Kidney (tissue), 13 donors: ENCODE measurements at regions not wholly inside any gene's neighbourhood (a gene's known extent, or its start where the extent isn't known, plus 50 kb on each side); places are given as distances from the start of the nearest gene placed in this dataset.

ENCODE experiments used
- DNase-seq, 5 donors: peaks; one replicate each; pipeline ENCODE4 v3.0.0-alpha.2; 2013 to 2020
- FAIRE-seq: peaks from 2 replicates; lab custom pipeline; 2012; peaks lifted over from hg19 to GRCh38; lab: Jason Lieb, UNC
- H3K27ac ChIP-seq, 2 donors: one replicate each; pipeline ENCODE4 v1.7.0; 2013; ENCODE audit warnings: low read depth in 2 of 2, low read length in 2 of 2, inconsistent platforms in 1 of 2
- H3K27me3 ChIP-seq: one replicate; pipeline ENCODE4 v1.7.1; 2013; ENCODE audit warnings: low read length, inconsistent platforms; ENCODE audit not compliant: control insufficient read depth, insufficient read depth
- H3K36me3 ChIP-seq, 3 donors: one replicate each; pipeline versions ENCODE4 v1.7.0 to v1.7.1; 2013; ENCODE audit warnings: low read length in 3 of 3, control low read depth in 1 of 3, inconsistent platforms in 1 of 3; ENCODE audit not compliant: insufficient read depth in 3 of 3, control insufficient read depth in 2 of 3
- H3K4me1 ChIP-seq, 3 donors: one replicate each; pipeline versions ENCODE4 v1.7.0 to v1.7.1; 2013; ENCODE audit warnings: low read length in 3 of 3, inconsistent platforms in 1 of 3, low read depth in 1 of 3; ENCODE audit not compliant: control insufficient read depth in 2 of 3, insufficient read depth in 2 of 3
- H3K4me3 ChIP-seq, 3 donors: one replicate each; pipeline versions ENCODE4 v1.7.0 to v1.8.1; 2013; ENCODE audit warnings: low read length in 3 of 3, control low read depth in 1 of 3, inconsistent platforms in 1 of 3
- H3K9ac ChIP-seq, 3 donors: one replicate each; pipeline versions ENCODE4 v1.7.0 to v1.7.1; 2013; ENCODE audit warnings: low read length in 3 of 3, control low read depth in 1 of 3, inconsistent platforms in 1 of 3
- H3K9me3 ChIP-seq, 3 donors: one replicate each; pipeline versions ENCODE4 v1.7.0 to v1.7.1; 2013; ENCODE audit warnings: low read length in 3 of 3, control low read depth in 1 of 3, inconsistent platforms in 1 of 3; ENCODE audit not compliant: control insufficient read depth in 2 of 3, insufficient read depth in 1 of 3
- intact Hi-C: fragments of 100-400 bp; cut with DNase I; formaldehyde crosslinking; loops from one replicate; pipeline ENCODE4 v1.11.1; 2022
- TF ChIP-seq, protein P1 (sequence below): IDR thresholded peaks from 3 replicates; pipeline ENCODE4 v1.5.1; 2012; ENCODE audit warnings: mild to moderate bottlenecking, moderate library complexity, borderline replicate concordance; ENCODE audit not compliant: insufficient read depth; ENCODE audit errors: extremely low read depth
- donor health status: control.
- donor health status: control.
- donor health status: control.
- donor health status: control.
- donor health status: control.
- donor health status: DM: yes; HTN: yes; CAD: no.
- donor health status: Normal renal cell carcinoma (clear cell type).

DNA sequence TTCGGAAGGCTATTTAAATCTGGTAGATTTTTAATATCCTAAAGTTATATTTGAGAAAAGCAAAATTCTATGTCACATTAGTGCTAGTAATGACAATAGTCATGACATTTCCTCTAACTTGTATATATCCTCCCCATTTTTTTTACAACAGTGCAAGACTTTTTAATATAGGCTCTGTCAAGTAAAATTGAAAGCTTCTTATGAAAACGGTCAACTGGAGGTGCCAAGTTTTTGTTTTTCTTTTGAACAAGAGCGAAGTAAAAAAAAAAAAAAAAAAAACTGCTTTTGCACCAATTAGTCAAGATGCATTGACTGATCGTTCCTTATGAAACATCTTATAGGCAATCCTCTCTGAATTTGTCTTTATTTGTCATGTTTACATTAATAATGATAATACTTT, 389.3 kb downstream of the STK39 start:
- no peaks in the 10 kb centered on the region for H3K36me3 ChIP-seq

DNA sequence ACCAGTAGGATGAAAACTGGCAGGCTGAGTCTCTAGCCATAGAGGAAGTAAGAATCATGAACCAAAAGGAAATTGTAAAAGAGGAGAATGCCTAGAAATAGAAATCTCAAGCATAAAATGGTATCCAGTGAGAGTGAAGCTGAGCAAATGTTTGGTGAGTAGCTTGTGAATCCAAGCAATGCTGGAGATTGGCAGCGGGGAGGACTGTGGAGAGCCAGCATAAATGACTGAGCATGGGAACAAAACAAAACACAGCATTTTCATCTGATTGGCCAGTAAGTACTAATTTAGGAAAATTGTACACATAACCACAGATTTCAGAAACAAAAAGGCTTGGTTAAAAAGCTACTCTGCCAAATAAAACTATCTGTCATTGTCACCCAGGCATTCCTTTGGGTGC, 390.0 kb downstream of the STK39 start:
- Histone ChIP-seq H3K36me3 (no peaks in the 10 kb centered on the region), H3K9ac (no peak overlapping the region), H3K27ac (no peak overlapping the region), H3K27me3 (no peaks in the 10 kb centered on the region), H3K4me3 (no peak overlapping the region), H3K9me3 (no peaks in the 10 kb centered on the region), H3K4me1 (no peaks in the 10 kb centered on the region)
- TF ChIP-seq, protein P1, sequence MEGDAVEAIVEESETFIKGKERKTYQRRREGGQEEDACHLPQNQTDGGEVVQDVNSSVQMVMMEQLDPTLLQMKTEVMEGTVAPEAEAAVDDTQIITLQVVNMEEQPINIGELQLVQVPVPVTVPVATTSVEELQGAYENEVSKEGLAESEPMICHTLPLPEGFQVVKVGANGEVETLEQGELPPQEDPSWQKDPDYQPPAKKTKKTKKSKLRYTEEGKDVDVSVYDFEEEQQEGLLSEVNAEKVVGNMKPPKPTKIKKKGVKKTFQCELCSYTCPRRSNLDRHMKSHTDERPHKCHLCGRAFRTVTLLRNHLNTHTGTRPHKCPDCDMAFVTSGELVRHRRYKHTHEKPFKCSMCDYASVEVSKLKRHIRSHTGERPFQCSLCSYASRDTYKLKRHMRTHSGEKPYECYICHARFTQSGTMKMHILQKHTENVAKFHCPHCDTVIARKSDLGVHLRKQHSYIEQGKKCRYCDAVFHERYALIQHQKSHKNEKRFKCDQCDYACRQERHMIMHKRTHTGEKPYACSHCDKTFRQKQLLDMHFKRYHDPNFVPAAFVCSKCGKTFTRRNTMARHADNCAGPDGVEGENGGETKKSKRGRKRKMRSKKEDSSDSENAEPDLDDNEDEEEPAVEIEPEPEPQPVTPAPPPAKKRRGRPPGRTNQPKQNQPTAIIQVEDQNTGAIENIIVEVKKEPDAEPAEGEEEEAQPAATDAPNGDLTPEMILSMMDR: no peak
- FAIRE-seq (no peak), DNase-seq (no peak)
- intact Hi-C loops: no loop called here

More for the DNA sequence above, 389.3 kb downstream of the STK39 start:
- DNase-seq: no peak
- no peaks in the 10 kb centered on the region for H3K4me1 ChIP-seq
- H3K27me3 ChIP-seq: no peaks in the 10 kb centered on the region
- FAIRE-seq: no peak
- no peaks in the 10 kb centered on the region for H3K9me3 ChIP-seq
- no peak overlapping the region for H3K27ac ChIP-seq
- H3K9ac ChIP-seq: no peak overlapping the region
- TF ChIP-seq, protein P1: no peak
- intact Hi-C loops: no loop called here
- no peak overlapping the region for H3K4me3 ChIP-seq

DNA sequence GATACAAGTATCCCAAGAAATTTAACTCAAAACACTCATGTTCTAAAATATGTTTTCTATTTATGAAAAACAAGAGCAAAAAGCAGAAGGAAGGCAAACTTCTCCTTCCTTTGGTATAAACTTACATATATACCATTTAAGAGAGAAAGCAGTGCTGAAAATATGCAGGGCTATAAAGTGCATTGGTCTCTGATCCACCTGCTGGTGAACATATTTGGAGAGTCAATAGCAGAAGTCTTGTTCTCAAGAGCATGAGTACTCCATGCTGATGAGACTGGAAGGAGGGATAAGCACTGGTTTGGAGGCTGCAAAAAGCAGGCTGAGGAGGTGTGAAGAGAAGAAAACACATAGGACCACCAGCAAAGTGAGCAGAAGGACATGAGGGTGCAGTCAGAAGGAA, 391.2 kb downstream of the STK39 start:
- H3K4me1 ChIP-seq: no peaks in the 10 kb centered on the region
- no peaks in the 10 kb centered on the region for H3K9me3 ChIP-seq
- H3K27ac ChIP-seq: no peak overlapping the region
- no peak overlapping the region for H3K4me3 ChIP-seq
- H3K9ac ChIP-seq: no peak overlapping the region
- intact Hi-C loops: no loop called here
- FAIRE-seq: no peak
- no peak for DNase-seq
- H3K36me3 ChIP-seq: no peaks in the 10 kb centered on the region
- TF ChIP-seq, protein P1: no peak
- no peaks in the 10 kb centered on the region for H3K27me3 ChIP-seq

DNA sequence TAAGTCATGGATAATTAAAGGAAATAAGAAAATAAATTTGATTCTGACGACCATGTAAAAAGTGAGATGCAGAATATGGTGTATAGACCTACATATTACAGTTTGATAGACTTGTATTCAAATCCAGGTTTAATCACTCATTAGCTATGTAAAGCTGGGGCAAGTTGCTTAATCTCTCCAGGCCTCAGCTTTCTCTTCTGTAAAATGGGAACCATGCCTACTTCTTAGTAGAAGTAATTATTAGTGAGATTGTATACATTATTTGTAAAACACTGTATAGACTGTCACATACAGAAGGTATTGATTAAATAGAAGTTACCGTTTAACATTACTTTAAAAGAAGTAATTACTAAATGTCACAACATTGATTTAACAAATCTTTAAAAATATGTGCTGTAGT, 392.2 kb downstream of the STK39 start:
- TF ChIP-seq, protein P1: no peak
- H3K36me3 ChIP-seq: no peaks in the 10 kb centered on the region
- intact Hi-C loops: no loop called here
- H3K9ac ChIP-seq: no peak overlapping the region
- no peak for DNase-seq
- H3K27me3 ChIP-seq: no peaks in the 10 kb centered on the region
- H3K9me3 ChIP-seq: no peaks in the 10 kb centered on the region
- no peak overlapping the region for H3K4me3 ChIP-seq
- no peaks in the 10 kb centered on the region for H3K4me1 ChIP-seq
- FAIRE-seq: no peak
- no peak overlapping the region for H3K27ac ChIP-seq
